ENCODE measurements at regions not wholly inside any gene's neighbourhood (a gene's known extent, or its start where the extent isn't known, plus 50 kb on each side); places are given as distances from the start of the nearest gene placed in this dataset.

- DNase-seq (ENCODE audit: low read depth in 2 of 2), result no peak
These were observed 194.3 kb downstream of the NR2F2 start for GRCh38 chr15:96524676-96525417.

- DNase-seq (ENCODE audit: low read depth in 2 of 2), result no peak
These were observed 204.6 kb downstream of the NR2F2 start for GRCh38 chr15:96535148-96535547.

GRCh38 chr15:96538491-96538890 lies 208.0 kb downstream of the NR2F2 start:
- no peak for DNase-seq (ENCODE audit: low read depth in 2 of 2)

GRCh38 chr15:96540283-96540682 lies 209.8 kb downstream of the NR2F2 start:
- DNase-seq (ENCODE audit: low read depth in 2 of 2), result no peak

- DNase-seq (ENCODE audit: low read depth in 2 of 2), result no peak
These were observed 211.8 kb downstream of the NR2F2 start for GRCh38 chr15:96542130-96542770.

- no peak for DNase-seq (ENCODE audit: low read depth in 2 of 2)
These were observed 213.8 kb downstream of the NR2F2 start for GRCh38 chr15:96544162-96544756.

- no peak for DNase-seq (ENCODE audit: low read depth in 2 of 2)
These were observed 218.6 kb downstream of the NR2F2 start for GRCh38 chr15:96549136-96549535.

GRCh38 chr15:96551196-96551595 lies 220.7 kb downstream of the NR2F2 start:
- DNase-seq (ENCODE audit: low read depth in 2 of 2), result no peak

- no peak for DNase-seq (ENCODE audit: low read depth in 2 of 2)
These were observed 221.2 kb downstream of the NR2F2 start for GRCh38 chr15:96551722-96552121.

GRCh38 chr15:96553006-96553405 lies 222.5 kb downstream of the NR2F2 start:
- no peak for DNase-seq (ENCODE audit: low read depth in 2 of 2)

GRCh38 chr15:96553451-96553850 lies 223.0 kb downstream of the NR2F2 start:
- DNase-seq (ENCODE audit: low read depth in 2 of 2), result no peak

GRCh38 chr15:96553931-96554330 lies 223.4 kb downstream of the NR2F2 start:
- no peak for DNase-seq (ENCODE audit: low read depth in 2 of 2)

GRCh38 chr15:96554541-96554940 lies 224.0 kb downstream of the NR2F2 start:
- DNase-seq (ENCODE audit: low read depth in 2 of 2), result no peak

GRCh38 chr15:96559087-96559486 lies 228.6 kb downstream of the NR2F2 start:
- no peak for DNase-seq (ENCODE audit: low read depth in 2 of 2)

GRCh38 chr15:96559631-96560030 lies 229.1 kb downstream of the NR2F2 start:
- no peak for DNase-seq (ENCODE audit: low read depth in 2 of 2)

- DNase-seq (ENCODE audit: low read depth in 2 of 2), result no peak
These were observed 229.9 kb downstream of the NR2F2 start for GRCh38 chr15:96560246-96560895.

GRCh38 chr15:96561593-96561992 lies 231.1 kb downstream of the NR2F2 start:
- DNase-seq (ENCODE audit: low read depth in 2 of 2), result no peak

- DNase-seq (ENCODE audit: low read depth in 2 of 2), result no peak
These were observed 234.0 kb downstream of the NR2F2 start for GRCh38 chr15:96564546-96564945.

GRCh38 chr15:96565266-96565665 lies 234.8 kb downstream of the NR2F2 start:
- no peak for DNase-seq (ENCODE audit: low read depth in 2 of 2)

GRCh38 chr15:96574782-96575181 lies 244.3 kb downstream of the NR2F2 start:
- DNase-seq (ENCODE audit: low read depth in 2 of 2), result no peak

GRCh38 chr15:96576596-96576995 lies 246.1 kb downstream of the NR2F2 start:
- DNase-seq (ENCODE audit: low read depth in 2 of 2), result no peak

- DNase-seq (ENCODE audit: low read depth in 2 of 2), result no peak
These were observed 247.9 kb downstream of the NR2F2 start for GRCh38 chr15:96578393-96578792.

- no peak for DNase-seq (ENCODE audit: low read depth in 2 of 2)
These were observed 250.9 kb downstream of the NR2F2 start for GRCh38 chr15:96581371-96581770.

Data from activated CD8-positive, alpha-beta memory T cell treated with anti-CD3 and anti-CD28 coated beads for 4 hours (primary cell).